NCI-H774 (cell line): ENCODE measurements at regions not wholly inside any gene's neighbourhood (a gene's known extent, or its start where the extent isn't known, plus 50 kb on each side); places are given as distances from the start of the nearest gene placed in this dataset.
"Not testable (repeated sequence)": the region's sequence is repeated elsewhere in the genome, so short reads cannot be mapped to it uniquely, and the experiment has no call there.

Experiments used
- DNase-seq: peaks from one replicate; lab custom pipeline; 2025; lab: John Stamatoyannopoulos, UW

- no peak for DNase-seq
Observed at GRCh38 chr5:117138523-117138922, 563.9 kb upstream of the SEMA6A start.

- DNase-seq: no peak
Observed at GRCh38 chr5:117135851-117136250, 561.2 kb upstream of the SEMA6A start.

- no peak for DNase-seq
Observed at GRCh38 chr5:117133198-117133597, 558.6 kb upstream of the SEMA6A start.

GRCh38 chr5:117131876-117132275 lies 557.3 kb upstream of the SEMA6A start:
- no peak for DNase-seq

- DNase-seq: no peak
Observed at GRCh38 chr5:117131048-117131679, 556.5 kb upstream of the SEMA6A start.

GRCh38 chr5:117118499-117118898 lies 543.9 kb upstream of the SEMA6A start:
- DNase-seq: no peak

GRCh38 chr5:117117314-117117713 lies 542.7 kb upstream of the SEMA6A start:
- DNase-seq: not testable (repeated sequence)

GRCh38 chr5:117110548-117110947 lies 535.9 kb upstream of the SEMA6A start:
- no peak for DNase-seq

GRCh38 chr5:117107859-117108258 lies 533.2 kb upstream of the SEMA6A start:
- DNase-seq: no peak

- no peak for DNase-seq
Observed at GRCh38 chr5:117103703-117104102, 529.1 kb upstream of the SEMA6A start.

GRCh38 chr5:117102591-117102990 lies 528.0 kb upstream of the SEMA6A start:
- DNase-seq: no peak

GRCh38 chr5:117100176-117100575 lies 525.6 kb upstream of the SEMA6A start:
- no peak for DNase-seq

GRCh38 chr5:117098094-117098493 lies 523.5 kb upstream of the SEMA6A start:
- DNase-seq: no peak

- no peak for DNase-seq
Observed at GRCh38 chr5:117095346-117096332, 521.0 kb upstream of the SEMA6A start.

- DNase-seq: no peak
Observed at GRCh38 chr5:117094114-117094815, 519.6 kb upstream of the SEMA6A start.

GRCh38 chr5:117093653-117094052 lies 519.0 kb upstream of the SEMA6A start:
- no peak for DNase-seq

GRCh38 chr5:117089001-117089400 lies 514.4 kb upstream of the SEMA6A start:
- DNase-seq: no peak

GRCh38 chr5:117088176-117088575 lies 513.6 kb upstream of the SEMA6A start:
- no peak for DNase-seq

GRCh38 chr5:117084067-117084466 lies 509.4 kb upstream of the SEMA6A start:
- no peak for DNase-seq

- no peak for DNase-seq
Observed at GRCh38 chr5:117082977-117083376, 508.4 kb upstream of the SEMA6A start.

- DNase-seq: no peak
Observed at GRCh38 chr5:117077142-117077541, 502.5 kb upstream of the SEMA6A start.

- no peak for DNase-seq
Observed at GRCh38 chr5:117072439-117072838, 497.8 kb upstream of the SEMA6A start.

- no peak for DNase-seq
Observed at GRCh38 chr5:117065800-117066199, 491.2 kb upstream of the SEMA6A start.
